GM19328 (cell line): ENCODE measurements at regions not wholly inside any gene's neighbourhood (a gene's known extent, or its start where the extent isn't known, plus 50 kb on each side); places are given as distances from the start of the nearest gene placed in this dataset.
"Not testable (repeated sequence)": the region's sequence is repeated elsewhere in the genome, so short reads cannot be mapped to it uniquely, and the experiment has no call there.

Source experiments
- ATAC-seq: cut with Tn5 transposase; IDR thresholded peaks from one replicate; pipeline ENCODE4 v1.9.1; 2021; ENCODE audit warnings: mild to moderate bottlenecking, moderate library complexity; ENCODE audit not compliant: unreplicated experiment

DNA sequence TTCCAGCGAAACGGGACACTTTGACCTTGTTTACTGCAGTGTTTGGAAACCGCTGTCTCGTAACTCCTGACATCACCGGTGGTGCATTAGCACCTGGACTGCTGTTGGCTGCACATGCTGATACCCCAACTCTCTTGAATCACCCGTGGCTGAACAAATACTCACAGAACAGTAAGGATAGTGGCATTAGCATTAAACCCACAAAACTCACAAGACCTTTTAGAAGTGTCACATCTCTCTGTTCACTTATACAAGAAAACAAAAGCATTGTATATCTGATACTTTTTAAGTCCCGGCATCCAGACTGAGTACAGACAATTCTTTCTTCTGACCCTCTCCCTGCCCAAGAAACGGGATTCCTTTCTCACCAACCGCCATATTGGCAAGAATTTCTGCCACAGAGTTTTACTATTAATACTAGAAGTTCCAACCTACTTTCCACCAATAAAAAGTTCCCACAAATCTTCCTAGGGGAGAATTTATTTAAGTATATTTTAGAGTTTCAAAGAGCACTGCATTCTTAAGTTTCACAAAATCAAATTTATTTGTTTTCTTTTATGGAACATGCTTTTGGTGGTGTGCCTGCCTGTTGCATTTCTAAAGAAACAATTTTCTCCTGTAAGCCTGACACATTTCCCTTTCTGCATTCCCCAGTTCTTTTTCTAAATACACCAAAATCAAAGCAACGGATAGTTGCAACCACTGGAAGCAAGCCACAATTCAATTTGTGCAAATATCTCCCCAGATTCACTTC, 208.4 kb upstream of the KLF14 start:
- no peak for ATAC-seq

DNA sequence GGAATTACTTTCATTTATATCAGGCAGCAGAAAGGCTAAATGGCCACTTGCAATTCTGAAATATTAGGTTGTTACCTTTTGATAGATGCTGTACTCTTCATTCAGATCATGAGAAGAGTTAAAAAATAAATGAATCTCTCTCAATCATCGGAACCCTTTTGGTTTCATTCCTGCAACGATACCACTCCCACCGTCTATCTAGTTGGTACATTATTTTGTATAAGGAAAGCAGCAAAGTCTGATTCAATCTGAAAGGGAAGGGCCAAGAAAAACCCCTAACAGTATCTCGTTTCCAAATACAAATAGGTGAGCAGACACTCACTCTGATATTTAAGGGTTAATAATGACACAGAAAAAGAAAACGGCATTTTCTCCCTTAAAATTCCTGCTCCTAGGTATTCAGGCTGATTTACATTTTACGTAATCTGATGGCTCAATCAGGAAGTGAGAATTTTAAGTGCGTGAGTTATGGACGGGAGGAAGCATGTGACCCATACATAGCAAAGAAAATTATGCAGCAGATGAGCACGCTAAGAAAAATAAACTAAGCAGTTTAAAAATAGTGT, 209.4 kb upstream of the KLF14 start:
- ATAC-seq = no peak

DNA sequence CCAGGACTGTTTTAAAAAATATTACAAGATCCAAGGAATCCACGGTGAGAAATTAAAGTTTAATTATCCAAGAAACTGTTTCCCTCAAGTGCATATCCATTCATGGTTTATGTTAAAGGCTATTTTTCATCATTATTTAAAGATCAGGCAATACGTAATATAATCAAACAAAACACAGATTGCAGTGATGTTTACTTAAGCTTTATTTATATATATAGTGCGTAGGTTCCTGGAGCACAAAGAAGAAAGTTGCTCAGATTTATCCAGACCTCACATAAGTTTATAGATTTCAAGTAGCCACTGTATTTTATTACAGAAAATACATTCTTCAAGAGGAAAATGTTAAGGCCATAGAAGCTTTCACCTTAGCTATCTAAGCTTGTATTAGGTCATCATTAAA, 210.0 kb upstream of the KLF14 start:
- no peak for ATAC-seq

DNA sequence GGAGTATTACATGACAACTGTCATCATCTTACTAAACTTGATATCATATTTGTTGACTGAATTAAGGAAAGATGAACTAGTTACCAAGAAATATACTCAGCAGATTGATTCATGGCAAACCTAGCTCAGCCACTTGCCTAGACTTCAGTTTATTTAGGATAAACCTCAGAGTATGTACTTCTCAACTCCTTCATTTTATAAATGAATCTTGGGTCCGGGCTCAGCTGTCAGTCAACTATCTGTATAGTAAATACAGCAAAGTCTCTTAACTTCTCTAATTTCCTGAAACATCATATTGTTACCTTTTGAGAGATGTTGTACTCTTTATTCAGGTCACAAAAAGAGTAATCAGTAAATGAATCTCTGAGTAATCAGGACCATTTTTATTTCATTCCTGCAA, 211.0 kb upstream of the KLF14 start:
- ATAC-seq = no peak

DNA sequence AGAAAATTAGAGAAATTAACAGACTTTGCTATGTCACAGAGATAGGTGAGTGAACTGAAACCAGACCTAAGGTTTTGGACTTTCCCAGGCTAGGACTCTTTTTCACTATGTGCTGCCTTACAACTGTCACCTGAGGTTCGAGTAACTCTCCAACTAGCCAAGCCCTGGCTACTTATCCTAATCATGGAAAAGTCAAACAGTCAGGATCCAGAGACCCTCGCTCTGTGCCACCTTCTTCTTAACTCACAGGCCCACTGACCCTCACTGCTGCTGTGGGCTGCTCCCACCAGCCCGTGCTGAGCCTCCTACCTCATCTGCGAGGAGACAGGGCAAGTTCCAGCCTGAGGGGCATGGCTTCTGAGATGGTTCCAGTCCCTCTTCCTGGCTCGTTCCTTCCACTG, 211.4 kb upstream of the KLF14 start:
- no peak for ATAC-seq

DNA sequence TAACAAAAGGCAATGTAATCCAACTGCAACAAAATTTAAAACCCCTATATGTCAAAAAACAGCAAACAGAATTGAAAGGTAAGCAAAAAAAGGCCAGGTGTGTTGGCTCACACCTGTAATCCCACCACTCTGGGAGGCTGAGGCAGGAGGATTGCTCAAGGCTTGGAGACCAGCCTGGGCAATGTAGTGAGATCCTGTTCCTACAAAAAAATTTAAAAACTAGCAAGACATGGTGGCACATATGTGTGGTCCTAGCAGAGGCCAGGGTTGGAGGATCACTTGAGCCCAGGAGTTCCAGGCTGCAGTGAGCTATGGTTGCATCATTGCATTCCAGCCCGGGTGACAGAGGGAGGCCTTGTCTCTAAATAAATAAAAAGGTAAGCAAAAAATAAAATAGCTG, 212.1 kb upstream of the KLF14 start:
- no peak for ATAC-seq

DNA sequence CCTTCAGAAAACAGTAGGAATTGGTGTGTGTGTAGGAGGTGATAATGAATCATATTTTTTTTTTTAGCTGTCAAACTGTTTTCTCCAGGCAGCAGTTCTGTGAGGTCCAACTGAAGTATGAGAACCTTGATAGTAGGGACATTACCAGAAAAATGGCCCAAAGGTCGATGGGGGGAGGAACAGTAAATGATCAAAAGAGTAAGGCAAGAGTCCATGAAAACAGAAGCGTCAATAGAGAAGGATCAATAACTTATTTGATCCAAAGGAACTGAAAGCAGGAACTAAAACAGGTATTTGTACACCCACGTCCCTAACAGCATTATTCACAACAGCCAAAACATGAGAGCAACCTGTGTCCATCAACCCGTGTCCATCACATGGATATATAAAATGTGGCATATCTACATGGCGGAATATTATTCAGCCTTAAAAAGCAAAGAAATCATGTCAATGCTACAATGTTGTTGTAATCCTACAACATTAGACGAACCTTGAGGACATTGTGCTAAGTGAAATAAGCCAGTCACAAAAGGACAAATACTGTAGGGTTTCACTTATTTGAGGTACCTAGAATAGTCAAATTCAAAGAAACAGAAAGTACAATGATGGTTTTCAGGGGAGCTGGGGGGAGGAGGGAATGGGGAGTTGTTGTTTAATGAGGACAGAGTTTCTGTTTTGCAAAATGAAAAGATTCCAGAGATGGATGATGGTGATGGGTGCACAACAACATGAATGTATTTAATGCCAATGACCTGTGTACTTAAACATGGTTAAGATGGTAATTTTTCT, 214.0 kb upstream of the KLF14 start:
- no peak for ATAC-seq

DNA sequence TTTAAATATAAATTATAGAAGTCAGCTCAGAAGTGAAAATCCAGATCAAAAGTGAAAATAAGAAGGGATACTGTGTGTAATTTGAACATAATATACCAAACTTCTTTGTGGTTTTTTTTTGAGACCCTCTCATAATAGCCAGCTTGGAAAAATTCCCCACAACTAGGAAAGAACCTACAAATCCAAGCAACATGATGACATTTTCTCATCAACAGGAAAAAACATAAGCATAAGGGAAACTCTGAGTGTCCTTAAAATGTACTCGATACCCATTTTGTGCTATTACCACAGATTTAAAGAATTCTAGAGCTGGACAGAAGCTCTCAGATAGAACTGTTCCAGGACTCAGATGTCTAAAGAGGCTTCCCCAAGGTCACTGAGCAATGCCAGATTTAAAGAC, 214.8 kb upstream of the KLF14 start:
- ATAC-seq = no peak

DNA sequence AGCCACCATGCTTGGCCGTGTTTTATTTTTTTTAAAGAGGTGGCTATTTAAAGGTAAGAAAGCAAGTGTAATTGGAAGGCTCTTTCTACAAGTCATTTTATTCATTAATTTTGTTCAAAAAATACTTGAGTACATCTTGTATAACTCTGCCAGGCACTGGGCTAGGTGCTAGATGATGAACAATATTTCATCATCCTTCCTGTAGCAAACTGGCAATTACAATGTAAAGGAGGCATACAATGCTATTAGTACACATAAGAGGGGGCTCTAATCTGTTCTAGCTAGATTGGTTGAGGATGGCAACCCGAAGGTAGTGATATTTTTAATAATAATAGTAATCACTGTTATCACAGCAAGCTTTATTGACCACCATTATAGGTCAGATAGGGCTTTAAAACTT, 215.5 kb upstream of the KLF14 start:
- no peak for ATAC-seq

DNA sequence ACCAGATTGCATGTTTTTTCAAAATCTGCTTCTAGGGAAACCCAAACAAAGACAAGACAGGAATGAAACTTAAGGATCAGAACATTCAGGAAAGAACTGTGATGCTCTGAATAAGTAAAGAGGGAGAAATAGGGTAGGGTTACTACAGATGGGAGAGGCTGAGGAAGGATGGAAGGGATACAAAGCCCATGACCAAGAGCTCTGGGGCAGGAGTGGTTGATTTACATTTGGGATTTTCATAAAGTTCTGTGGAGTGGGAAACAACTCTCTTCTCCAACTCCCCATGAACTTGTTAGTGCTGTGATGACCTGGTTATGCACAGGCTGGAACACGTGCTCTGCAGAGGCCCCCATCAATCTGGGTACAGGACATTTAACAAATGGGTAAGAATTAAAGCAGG, 216.0 kb upstream of the KLF14 start:
- no peak for ATAC-seq

DNA sequence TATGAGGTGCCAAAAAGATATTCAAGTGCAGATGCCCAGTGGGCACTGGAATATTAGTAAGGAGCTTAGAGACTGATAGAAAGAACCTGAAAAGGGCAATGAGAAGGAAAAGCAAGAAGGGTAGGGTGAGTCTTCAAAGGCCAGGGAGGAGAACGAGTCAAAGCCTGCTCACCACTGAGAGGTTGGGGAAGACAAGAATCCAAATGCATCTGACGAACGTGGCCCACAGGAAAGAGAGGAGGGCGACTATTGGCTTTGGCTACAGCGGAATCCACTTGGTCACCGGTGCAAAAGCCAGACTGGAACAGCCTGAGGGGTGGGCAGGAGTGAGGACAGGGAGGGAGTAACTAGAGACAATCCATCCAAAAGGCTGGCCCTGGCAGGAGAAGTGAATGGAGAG, 216.7 kb upstream of the KLF14 start:
- ATAC-seq = no peak

DNA sequence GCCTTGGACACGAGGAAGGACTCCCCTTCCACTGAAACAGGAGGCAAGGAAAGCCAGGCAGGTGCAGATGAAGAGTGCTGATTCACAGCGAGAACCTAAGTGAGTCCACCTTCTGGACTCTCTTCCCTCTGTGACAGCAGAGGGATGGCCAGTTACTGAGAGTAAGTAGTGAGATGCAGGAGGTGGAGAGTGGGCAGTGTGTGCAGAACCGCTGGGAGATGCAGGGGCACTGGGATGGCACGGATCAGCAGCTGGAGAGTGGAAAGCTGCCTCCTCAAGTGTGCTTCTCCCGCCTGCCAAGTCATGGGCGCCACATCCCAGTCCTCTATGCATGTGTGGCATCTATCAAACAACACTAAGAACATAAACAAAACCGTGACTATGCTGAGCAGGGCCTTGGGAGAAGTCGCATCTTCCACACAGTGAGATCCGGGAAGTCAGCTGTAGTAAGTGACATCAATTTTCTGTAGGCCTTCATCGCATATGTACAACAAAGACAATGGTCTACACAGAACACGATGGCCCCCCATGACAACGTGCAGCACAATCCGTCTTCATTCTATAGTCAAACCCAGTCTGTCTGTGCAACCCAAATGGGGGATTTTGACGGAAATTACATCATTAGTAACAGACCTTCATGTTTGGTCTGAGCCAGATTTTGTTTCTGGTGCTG, 217.4 kb upstream of the KLF14 start:
- no peak for ATAC-seq

DNA sequence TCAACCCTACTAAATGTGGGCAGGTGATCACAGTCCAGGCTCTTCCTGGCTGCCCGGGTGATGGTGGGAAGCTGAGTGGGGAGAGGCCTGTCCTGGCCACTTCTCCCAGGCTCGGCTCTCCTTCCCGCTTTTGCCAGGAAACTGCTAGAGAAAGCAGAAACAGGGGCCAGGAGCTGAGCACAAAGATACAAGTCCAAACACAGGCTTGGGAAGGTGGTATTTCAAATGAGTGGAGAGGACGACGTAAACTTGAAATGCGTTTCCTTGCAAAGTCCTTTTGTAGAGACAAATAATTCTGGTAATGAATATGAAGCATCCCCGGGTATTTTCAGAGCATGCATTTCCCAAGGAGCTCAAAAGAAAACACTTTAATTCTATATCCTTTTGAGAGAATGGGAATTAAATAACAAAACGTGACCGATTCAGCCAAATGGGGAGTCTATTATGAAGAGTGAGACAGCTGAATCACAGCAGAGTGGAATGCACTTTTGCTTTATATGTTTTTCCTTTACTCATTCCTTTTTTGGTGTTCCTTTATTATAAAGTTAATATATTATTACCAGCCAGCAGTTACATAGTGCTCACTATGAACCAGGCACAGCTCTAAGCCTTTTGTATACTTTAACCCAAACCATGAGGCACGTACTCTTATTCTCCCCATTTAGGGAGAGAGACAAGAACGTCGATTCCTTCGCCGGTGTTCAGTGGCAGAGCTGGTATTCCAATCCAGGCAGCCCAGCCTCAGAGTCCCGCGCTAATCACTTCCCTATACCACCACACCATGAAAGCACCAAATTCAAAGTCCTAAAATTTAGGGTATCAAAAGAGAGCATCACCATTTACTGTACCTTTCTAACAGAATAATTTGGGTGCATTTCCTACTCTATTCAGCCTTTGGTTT, 218.2 kb upstream of the KLF14 start:
- no peak for ATAC-seq

DNA sequence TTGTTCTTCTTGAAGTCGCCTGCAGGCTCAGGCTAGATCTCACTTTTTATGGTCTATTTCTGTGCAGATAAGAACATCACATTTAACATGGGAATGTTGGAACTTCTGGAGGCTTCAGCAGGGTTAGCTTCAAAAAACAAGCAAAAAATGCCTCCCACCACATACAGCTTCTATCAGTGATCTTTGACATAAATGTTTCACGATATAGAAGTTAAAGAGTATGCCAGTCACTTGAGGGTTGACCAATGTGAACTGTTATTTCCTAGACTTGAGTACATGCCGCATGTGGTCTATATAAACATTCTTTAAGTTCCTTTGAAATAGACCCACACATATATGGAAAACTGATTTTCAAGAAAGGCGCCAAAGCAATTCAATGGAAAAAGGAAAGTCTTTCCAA, 219.2 kb upstream of the KLF14 start:
- no peak for ATAC-seq

DNA sequence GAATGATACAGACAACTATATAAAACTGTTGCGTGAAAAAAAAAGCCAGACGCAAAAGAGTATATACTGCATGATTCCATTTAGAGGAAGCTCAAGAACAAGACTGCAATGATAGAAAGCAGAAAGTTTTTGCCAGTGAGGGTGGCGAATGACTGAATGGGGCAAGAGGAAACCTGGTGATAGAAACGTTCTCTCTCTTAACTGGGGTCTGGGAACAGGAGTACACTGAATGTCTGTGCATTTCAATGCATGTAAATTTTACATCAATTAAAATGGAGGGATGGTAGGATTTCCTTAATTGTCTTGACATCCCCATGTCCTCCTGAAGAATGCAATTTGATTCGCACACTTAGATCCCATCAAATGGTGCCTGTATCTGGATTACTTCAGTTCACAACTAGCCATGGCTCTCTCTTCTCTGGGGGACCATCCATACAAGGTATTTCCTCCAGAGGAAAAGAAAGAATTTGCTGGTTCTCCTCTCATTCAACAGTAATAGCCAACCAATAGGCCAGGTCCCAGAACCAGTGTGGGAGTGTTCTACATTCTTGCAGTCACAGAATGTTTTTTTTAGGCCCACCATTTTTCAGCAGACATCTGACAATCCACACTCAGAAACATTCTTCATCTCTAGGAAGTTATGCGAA, 221.0 kb upstream of the KLF14 start:
- ATAC-seq = no peak

DNA sequence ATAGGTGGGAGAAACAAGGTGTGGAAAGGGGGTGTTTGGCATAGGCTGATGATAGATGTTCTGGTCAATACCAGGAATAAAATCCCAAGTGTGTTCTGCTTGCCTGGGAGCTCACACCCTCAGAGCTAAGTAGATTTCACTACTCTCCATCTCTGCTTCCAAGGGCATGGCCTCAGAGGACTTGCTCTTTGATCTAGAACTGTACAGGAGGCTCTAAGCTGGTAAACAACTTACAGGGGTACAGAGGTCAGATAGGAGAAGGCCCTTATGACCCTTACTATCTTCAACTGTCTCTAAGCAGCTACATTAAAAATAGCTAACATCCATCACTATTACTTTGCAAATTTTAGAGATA, 221.5 kb upstream of the KLF14 start:
- no peak for ATAC-seq

DNA sequence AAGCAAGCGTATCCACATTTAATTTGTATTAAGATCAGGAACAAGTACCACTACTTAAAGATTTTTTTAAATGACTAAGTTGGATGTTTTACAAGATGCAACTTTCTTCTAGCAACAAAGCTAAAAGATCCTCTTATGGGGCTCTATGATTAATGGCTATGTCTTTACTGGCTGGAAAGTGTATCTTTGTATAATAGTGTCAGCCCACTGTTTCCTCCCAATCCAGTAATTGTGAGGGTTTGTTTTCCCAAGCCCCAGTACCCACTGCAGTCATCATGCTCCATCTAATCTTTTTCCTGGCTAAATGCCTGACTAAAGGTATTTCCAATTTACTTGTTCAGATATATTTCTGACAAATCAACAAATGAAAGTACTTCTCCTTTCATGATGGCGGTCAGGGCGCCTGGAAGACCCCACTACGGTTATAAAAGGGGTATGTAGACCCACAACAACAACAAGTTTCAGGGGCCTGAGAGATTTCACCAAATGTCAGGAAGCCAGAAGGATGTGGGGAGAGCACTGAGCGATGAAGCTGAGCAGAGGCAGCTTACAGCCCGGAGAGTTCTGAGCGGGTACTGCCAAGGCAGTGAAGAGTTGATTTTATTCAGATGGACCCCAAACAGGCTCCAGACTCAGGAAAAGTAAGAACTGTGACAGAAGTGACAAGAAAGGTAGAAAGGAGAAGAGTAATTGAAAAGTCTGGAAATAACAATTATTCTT, 222.6 kb upstream of the KLF14 start:
- no peak for ATAC-seq

DNA sequence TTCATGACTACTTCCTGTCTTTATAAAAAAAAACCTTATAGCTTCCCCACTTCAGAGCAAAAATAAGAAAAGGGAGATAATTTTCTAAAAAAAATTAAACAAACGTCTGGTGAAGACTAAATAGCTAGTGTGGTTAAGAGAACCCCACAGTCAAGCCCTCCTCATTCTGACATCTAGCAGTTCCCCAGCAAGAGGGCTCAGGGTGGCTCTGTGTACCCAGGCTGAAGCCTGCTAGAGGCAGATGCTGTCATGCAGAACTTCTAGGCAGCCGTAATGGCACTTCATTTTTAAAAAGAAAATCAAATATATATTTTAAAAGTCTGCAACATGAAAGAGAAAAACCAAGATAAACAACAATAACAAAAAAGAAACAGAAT, 223.1 kb upstream of the KLF14 start:
- no peak for ATAC-seq

DNA sequence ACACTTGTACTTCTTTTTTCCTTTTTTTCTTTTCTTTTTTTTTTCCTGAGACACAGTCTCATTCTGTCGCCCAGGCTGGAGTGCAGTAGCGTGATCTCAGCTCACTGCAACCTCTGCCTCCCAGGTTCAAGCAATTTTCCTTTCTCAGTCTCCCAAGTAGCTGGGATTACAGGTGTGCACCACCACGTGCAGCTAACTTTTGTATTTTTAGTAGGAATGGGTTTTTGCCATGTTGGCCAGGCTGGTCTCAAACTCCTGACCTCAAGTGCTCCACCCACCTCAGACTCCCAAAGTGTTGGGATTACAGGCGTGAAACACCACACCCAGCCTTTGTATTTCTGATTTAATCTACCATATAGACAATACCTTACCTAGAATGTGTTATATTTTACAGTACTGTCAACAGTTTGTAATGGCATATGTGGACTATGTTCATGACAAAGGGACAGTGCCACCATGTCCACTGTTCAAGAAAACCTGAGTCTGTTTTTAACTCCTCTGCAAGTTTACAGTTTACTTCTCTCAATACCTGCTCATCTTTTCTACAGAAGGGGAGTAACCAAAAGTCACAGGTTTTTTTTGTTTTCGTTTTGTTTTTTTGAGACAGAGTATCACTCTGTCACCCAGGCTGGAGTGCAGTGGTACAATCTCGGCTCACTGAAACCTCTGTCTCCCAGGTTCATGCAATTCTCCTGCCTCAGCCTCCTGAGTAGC, 223.9 kb upstream of the KLF14 start:
- ATAC-seq = not testable (repeated sequence)
